ENCODE measurements at regions not wholly inside any gene's neighbourhood (a gene's known extent, or its start where the extent isn't known, plus 50 kb on each side); places are given as distances from the start of the nearest gene placed in this dataset.

DNA sequence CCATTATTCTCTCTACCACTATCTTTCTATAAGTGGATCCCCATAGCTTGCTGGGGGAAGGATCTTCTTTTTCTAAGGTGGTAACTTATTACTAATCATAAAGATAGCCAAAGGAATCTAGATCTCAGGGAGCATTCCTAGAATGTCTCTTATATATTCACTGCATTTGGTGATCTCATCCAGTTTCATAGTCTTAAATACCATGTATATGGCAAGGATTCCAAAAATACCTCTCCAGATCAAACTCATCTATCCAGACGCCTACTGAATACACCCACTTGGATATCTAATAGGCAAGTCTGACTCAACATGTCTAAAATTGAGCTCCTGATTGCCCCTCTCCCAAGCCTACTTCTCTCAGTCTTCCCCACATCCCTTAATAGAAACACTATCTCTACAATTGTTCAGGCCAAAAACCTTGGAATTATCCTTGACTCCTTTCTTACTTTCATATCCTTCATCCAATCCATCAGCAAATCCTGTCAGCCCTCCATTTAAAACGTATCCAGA is 264.4 kb downstream of the HACE1 start:
- TF ChIP-seq, protein P1, sequence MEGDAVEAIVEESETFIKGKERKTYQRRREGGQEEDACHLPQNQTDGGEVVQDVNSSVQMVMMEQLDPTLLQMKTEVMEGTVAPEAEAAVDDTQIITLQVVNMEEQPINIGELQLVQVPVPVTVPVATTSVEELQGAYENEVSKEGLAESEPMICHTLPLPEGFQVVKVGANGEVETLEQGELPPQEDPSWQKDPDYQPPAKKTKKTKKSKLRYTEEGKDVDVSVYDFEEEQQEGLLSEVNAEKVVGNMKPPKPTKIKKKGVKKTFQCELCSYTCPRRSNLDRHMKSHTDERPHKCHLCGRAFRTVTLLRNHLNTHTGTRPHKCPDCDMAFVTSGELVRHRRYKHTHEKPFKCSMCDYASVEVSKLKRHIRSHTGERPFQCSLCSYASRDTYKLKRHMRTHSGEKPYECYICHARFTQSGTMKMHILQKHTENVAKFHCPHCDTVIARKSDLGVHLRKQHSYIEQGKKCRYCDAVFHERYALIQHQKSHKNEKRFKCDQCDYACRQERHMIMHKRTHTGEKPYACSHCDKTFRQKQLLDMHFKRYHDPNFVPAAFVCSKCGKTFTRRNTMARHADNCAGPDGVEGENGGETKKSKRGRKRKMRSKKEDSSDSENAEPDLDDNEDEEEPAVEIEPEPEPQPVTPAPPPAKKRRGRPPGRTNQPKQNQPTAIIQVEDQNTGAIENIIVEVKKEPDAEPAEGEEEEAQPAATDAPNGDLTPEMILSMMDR (IDR thresholded peaks at IDR 0.05; ENCODE audit: extremely low read depth, missing control alignments), result no peak
- DNase-seq (ENCODE audit: low spot score), result no peak

DNA sequence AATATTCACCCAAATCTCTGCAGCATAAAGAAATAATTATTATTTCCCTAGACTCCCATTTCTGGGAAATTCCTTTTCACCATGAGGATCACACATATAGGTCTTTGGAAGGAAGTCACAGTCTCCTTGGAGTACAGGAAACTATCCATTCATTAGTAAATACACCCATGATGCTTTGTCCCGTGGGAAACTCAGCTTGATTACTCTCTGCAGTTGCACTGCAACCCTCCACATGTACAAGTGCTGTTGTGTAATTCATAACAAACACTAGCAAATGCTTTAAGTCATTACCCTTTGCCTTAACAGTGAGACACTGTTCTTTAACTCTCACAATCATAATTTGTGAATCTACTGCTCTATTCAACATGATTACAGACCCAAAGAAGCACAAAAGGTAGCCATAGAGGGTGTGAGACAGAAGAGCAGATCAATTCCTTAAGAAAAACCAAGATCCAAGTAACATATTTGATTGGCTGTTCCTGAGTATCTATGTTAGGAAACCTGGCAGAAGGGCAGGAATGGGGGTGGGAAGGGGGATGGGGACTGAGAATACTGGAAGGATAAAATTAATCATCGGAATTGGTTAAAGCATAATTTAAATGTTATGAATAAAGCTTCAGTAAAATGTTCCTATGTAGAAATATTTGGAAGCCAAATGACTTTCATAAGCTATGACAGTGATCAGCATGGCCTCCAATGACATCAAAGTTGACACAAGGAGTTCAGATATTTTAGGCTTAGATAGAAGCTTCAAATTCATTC is 268.0 kb downstream of the HACE1 start:
- TF ChIP-seq, protein P1 (IDR thresholded peaks at IDR 0.05; ENCODE audit: extremely low read depth, missing control alignments), result no peak
- DNase-seq (ENCODE audit: low spot score), result no peak

DNA sequence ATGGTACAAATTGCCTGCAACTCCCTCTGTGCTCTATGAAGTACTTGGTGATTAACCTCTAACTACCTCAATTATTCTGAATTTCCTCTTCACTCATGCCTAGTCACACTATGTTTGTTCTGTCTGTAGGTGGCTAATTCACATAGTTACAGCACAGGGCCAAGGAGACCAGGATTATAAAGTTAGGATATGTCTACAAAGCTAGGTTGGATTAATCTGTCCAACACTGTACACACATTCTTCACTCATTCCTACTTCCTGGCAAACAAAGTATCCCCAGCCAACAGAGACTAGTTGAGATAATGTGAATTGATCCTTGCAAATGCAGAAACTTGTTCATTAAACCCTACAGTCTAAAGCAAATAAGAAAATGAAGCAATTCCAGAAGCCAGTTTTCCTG is 269.8 kb downstream of the HACE1 start:
- TF ChIP-seq, protein P1 (IDR thresholded peaks at IDR 0.05; ENCODE audit: extremely low read depth, missing control alignments), result no peak
- DNase-seq (ENCODE audit: low spot score), result no peak

DNA sequence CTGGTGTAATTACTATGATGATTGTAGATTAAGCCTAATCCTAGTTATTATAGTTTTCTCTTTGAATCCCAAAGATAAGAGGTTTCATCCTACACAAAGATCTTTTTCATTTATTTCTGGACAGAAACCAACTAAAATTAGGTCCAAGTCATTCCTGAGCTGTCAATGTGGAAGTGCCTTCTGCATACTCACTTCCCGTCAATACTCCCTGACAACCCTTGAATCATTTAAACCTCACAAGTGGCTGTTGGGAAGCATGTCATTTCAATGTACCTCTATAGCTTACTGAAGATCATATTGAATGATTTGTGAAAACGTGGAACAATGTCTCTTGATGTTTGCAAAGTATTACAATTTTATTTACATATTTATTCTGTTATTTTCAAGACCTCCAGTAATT is 274.1 kb downstream of the HACE1 start:
- TF ChIP-seq, protein P1 (IDR thresholded peaks at IDR 0.05; ENCODE audit: extremely low read depth, missing control alignments), result no peak
- no peak for DNase-seq (ENCODE audit: low spot score)

DNA sequence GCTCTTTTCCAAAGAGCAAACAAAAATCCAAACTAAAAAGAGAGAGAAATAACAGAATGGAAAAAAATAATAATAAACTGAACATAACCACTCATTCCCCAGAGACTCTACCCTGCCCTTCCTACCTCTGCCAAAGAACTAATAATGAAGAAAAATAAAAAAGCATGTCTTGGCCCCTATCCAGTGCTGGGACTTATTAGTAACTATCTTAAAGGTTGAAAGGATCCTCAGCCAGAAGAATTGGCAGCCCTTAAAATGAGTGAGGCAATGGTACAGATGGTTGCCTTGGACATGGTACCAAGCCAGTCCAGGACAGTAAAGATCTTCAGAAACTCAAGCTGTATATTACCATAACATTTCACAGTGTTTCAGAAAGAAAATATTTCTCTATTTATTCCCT is 279.3 kb downstream of the HACE1 start:
- no peak for DNase-seq (ENCODE audit: low spot score)
- TF ChIP-seq, protein P1 (IDR thresholded peaks at IDR 0.05; ENCODE audit: extremely low read depth, missing control alignments), result no peak

DNA sequence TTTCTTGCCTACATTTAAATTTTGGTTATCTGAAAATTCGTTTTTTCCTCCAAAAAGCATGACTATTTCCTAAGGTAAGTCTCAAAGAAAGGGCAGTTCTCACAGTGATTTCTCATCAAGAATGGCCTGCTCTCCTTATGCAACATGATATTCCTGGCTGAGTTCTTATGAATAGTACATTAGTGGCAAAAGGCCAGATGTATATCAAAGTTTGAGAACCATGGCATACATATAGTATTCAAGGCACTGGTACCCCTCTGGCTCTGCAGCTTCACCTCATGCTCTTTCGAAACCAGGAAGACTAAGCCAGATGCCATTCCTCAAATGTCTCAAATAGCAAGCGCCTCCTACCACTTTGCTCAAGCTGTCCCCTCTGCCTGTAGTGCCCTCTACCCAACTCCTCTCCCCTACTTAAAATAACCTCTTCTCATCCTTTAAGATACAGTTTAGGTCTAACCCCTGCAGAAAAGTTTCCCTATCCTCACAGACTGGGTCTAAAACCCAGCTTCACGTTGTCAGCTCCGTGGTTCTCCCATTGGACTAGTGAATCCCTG is 280.3 kb downstream of the HACE1 start:
- TF ChIP-seq, protein P1 (IDR thresholded peaks at IDR 0.05; ENCODE audit: extremely low read depth, missing control alignments), result no peak
- DNase-seq (ENCODE audit: low spot score), result no peak

DNA sequence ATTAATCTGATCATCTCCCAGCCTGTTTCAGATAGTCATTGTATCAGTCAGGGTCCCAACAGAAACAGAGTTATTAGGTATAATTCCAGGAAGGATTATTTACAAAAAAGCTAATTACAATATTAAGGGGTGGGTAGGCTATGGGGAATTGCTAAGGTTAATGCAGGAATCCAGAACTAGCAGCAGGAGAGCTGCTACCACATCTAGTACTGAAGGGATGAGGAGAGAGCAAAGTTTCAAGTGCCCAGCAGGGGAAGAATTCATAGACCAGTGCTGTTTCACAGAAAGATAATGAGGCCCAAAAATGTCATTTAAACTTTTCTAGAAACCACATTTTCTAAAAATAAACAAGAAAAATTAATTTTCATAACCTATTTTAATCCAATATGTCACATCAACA is 284.2 kb downstream of the HACE1 start:
- TF ChIP-seq, protein P1 (IDR thresholded peaks at IDR 0.05; ENCODE audit: extremely low read depth, missing control alignments), result no peak
- DNase-seq (ENCODE audit: low spot score), result no peak
